Renal cortex interstitium (tissue), 11 donors: ENCODE measurements at regions not wholly inside any gene's neighbourhood (a gene's known extent, or its start where the extent isn't known, plus 50 kb on each side); places are given as distances from the start of the nearest gene placed in this dataset.
A peak's percentile ranks its signal among the peaks of the same experiment; 100 is the strongest.

Source experiments
- DNase-seq, 11 donors: peaks; one replicate each; pipeline ENCODE4 v3.0.0-alpha.2; 2013; ENCODE audit warnings: low read depth in 9 of 11, low spot score in 4 of 11; ENCODE audit errors: extremely low read depth in 1 of 11

GRCh38 chr1:165078391-165078790 lies 278.1 kb downstream of the LMX1A start:
- DNase-seq: no peak

- peak in 4 of 11 donors; percentile 18 to 36 (median 24) for DNase-seq
These were observed 280.7 kb downstream of the LMX1A start for GRCh38 chr1:165075725-165076370.

GRCh38 chr1:165073185-165074007 lies 283.1 kb downstream of the LMX1A start:
- DNase-seq: peak in 7 of 11 donors; percentile 28 to 56 (median 38)

DNA sequence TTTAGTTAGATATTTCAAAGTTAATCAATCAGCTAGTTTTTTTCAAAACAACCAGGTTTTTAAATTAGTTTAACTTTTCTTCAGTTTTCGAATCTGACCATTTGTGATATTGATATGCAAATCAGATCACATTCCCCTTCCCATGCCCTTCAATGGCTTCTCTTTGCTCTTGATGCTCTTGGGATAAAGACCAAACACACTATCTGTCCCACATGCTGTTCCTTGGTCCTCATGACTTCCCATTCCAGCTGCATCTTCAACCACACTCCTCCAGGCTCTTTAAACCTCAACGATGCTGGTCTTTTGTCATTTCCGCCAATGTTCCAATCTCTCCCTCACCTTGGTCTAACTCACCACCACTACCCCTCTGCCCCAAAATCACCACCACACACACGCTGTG lies 285.8 kb downstream of the LMX1A start:
- no peak for DNase-seq

GRCh38 chr1:165069829-165070228 lies 286.7 kb downstream of the LMX1A start:
- no peak for DNase-seq

- DNase-seq: no peak
These were observed 287.8 kb downstream of the LMX1A start for GRCh38 chr1:165068741-165069140.

- DNase-seq: no peak
These were observed 288.7 kb downstream of the LMX1A start for GRCh38 chr1:165067829-165068228.

DNA sequence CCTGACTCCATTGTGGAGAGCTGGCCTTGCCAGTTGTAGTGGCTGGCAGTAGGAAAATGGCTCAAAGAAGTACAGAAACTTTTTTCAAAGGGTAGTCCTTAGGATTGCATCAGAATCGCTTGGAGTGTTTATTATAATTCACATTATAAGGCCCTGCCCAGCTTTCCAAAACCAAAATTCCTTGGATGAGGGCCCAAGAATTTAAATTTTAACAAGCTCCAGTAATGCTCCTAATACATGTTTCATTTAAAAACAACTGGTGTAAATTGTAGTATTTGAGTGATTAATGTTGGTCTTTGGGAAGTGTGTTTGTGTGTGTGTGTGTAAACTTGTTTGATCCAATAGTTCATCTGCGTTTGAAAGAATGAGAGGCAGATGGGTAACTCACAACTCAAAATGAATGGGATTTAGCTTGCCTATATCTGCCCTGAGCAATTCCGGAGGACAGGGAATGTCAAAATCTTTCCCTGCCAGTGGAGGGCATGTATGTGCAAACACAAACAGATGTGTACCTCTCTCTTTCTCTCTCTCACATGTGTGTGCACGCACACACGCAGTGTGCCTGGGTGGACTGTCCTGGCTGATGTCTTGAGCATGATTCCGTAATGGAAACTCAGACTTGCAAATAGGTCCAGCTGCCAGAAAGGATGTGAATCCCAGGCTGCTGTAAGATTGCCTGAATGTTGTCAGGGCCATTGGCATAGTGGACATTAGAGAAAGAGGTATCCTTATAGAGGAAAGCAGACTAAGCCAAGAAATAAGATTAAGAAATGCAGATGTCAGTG lies 293.1 kb downstream of the LMX1A start:
- no peak for DNase-seq

DNA sequence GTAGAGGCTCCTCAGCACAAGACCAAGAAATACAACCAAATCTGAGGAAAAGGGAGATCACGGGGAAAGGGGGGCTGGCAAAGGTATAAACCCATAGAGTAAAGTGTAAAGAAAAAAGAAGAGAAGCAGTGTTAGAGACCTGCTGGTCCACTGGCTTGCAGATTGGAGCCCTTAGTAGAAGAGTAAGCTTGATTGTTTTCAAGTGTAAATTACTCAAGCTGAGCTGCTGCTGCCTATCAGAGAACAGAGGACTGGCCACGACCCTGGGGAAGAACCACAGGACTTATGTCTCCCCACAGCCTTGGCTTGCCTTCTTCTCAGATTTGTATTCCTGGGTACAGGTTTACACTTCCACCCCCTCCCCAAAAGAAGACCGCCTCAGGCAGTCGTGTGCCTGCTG lies 294.2 kb downstream of the LMX1A start:
- DNase-seq: no peak

GRCh38 chr1:165060285-165060793 lies 296.2 kb downstream of the LMX1A start:
- no peak for DNase-seq

DNA sequence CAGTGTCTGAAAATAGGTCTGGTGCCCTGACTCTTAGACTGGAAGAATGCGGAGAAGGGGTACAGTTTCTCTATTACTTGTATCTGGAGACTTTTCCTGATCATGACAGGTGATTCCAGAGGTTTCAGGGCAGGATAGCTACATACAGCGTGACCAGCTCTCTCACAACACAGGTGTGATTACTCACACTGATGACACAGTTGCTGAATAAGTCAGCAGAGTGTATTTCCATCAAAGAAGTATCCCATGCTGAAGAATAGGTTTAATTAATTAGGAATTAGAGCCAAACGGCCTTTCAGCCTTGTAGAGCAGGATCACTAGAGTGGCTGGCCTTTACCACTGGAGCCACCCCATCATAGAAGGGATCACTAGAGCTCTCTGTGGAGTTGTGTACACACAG lies 298.6 kb downstream of the LMX1A start:
- DNase-seq: no peak

DNA sequence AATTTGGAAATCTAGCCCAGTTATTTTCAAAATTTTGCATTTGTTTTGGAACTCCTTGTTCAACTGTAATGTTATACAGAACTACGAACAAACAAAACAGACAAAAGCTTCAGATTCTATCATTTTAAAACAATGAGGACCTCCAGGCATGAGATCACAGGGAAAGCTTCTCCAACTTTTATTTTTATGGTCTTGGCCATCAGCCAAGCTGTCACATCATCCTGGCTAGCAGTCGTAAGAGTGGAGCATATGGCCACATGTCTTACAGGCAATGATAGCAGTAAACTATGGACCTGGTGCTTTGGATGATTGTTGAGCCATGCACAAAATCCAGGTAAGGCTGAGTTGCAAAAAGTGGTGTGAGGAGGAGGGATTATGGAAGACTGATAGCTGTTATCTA lies 299.6 kb downstream of the LMX1A start:
- no peak for DNase-seq

DNA sequence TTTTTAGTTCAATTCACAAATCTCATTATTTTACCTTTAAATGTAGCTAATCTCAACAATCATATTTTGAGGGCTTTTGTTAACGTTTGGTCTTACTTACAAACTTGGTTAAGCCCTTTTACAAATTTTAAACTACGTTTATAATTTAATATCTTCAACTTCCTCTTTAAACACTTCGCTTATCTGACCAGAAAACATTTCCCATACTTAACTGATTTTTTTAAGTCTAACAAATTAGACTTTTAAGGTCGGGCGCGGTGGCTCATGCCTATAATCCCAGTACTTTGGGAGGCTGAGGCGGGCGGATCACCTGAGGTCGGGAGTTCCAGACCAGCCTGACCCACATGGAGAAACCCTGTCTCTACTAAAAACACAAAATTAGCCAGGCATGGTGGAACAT lies 300.9 kb downstream of the LMX1A start:
- no peak for DNase-seq

GRCh38 chr1:165054627-165055026 lies 301.9 kb downstream of the LMX1A start:
- no peak for DNase-seq

DNA sequence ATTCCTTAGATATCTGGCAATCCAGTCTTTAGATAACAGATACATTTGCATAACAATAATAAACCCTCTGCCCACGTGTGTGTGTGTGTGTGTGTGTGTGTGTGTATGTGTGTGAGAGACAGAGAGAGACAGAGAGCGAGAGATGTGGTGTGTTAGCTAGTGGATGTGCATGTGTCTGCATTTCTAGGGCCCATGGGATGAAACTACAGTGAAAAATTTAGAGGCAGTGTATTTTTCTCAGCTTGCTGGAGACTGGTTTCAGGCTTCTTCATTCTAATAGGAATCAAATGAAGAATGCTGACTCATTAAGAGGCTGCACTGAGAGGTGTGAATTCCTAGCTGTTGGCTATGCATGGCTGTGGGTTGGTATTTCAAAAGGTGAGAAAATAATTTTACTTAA lies 303.2 kb downstream of the LMX1A start:
- no peak for DNase-seq

DNA sequence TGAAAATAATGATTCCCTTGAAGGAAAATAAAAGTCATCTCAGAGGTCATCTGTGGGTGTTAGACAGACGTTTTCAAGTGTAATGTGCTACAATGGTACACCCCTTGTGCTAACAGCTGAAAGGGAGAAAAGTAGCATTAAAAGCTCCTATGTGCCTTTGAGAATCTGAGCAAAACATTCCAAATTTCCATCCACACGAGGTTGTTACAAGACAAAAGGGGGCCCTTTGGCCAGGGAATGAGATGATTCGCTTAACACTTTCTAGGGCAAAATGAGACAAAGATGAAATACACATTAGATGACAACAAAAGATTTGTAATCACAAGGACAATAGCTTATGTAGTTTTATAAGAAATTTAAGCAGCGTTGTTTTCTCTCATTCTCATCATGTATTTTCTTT lies 303.6 kb downstream of the LMX1A start:
- DNase-seq: no peak

DNA sequence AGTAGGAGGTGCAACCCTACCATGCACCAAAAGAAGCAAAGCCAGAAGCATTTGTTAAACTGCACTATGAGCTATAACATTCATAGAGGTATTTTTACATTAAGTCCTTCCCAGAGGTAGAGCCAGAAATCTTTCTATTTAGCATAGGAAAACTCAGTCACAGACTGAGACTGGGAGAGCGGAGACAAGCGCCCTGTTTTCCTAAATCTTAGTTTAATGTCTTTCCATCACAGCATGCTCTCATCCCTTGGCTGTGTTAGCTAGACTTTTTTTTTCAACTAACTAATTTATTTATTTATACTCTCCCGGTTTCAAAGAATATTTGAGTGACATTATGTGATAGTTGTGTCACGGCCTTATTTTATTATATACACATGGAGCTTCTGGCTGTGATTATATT lies 304.1 kb downstream of the LMX1A start:
- DNase-seq: no peak

DNA sequence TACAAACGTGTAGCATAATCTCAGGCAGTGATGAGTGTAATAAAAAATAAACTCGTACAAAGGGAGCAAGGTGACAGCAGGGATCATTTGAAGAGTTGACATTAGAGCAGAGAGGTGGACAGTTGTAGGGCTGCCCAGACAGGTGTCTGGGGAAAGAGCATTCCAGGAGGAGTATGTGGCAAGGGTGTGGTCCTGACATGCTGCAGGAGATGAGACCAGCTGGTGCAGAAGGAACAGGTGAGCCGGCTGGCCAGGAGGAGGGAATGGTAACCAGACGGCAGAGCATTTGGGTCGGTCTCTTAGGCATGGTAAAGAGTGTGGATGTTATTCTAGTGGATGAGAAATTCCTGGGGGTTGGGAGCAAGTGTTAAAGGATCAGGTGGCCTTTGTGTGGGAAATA lies 306.3 kb downstream of the LMX1A start:
- DNase-seq: no peak

GRCh38 chr1:165047994-165048393 lies 308.5 kb downstream of the LMX1A start:
- DNase-seq: no peak

DNA sequence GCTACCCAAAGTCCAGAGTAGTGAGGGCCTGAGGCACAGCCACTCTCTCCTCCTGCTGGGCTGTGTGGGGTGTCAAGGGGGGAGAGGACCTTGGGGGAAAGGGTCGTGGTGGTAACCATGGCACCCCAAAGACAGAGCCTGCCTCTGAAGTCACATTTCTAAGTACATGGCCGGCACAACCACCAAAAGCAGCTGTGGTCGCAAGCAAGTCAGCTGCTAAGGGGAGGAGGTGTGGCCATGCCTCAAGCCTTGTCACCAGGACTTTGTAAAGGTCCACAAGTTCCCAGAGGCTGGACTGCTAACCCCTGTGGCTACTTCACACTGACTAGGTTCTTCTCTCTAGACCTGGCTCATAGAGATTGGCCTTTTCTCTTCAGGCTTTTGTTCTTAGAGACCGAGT lies 310.6 kb downstream of the LMX1A start:
- no peak for DNase-seq
